ENCODE measurements at regions not wholly inside any gene's neighbourhood (a gene's known extent, or its start where the extent isn't known, plus 50 kb on each side); places are given as distances from the start of the nearest gene placed in this dataset.
"Not testable (repeated sequence)": the region's sequence is repeated elsewhere in the genome, so short reads cannot be mapped to it uniquely, and the experiment has no call there.

- no peak for TF ChIP-seq CTCF (IDR thresholded peaks at IDR 0.05; ENCODE audit: low read depth, low read length)
- H3K4me3 ChIP-seq (ENCODE audit: low read depth, low read length): no peak overlapping the region
Observed at GRCh38 chrX:138875472-138875871, 164.0 kb upstream of the FGF13 start.

DNA sequence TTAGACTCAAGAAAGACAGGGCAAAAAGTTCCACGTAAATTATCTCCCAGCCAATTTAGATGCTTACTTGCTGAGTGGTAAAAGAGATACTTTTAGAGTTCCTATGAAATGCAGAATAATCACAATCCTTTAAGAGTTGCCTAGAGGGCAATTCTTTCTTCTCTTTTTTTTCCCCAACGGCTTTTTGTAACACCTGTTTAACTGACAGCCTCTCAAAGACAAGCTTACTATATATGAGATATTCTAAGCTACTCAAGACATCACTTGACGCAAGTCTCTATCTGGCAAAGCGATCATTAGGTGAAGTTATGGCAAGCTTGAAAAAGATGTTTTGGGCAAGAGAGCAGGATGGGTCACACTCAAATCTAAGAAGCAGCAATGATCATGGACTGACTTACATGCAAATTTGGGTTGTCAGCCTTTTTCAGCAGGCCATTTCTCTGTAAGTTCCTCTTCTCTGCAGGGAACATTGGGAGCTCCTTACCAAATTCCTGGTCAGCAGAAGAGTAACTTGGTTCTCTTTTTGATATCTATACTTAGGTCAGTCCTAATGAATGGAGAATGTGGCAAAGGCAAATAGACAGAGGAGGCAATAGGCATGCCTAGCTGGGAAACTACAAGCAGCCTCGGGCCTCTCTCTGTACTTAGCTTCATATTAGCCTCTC, 162.9 kb upstream of the FGF13 start:
- H3K4me3 ChIP-seq (ENCODE audit: low read depth, low read length): no peak overlapping the region
- no peak for TF ChIP-seq CTCF (IDR thresholded peaks at IDR 0.05; ENCODE audit: low read depth, low read length)

GRCh38 chrX:138873640-138874039, 162.1 kb upstream of the FGF13 start:
- H3K4me3 ChIP-seq (ENCODE audit: low read depth, low read length): not testable (repeated sequence)

GRCh38 chrX:138872537-138872936, 161.0 kb upstream of the FGF13 start:
- H3K4me3 ChIP-seq (ENCODE audit: low read depth, low read length): no peak overlapping the region
- TF ChIP-seq CTCF (IDR thresholded peaks at IDR 0.05; ENCODE audit: low read depth, low read length): no peak

GRCh38 chrX:138871739-138872138, 160.2 kb upstream of the FGF13 start:
- no peak overlapping the region for H3K4me3 ChIP-seq (ENCODE audit: low read depth, low read length)
- no peak for TF ChIP-seq CTCF (IDR thresholded peaks at IDR 0.05; ENCODE audit: low read depth, low read length)

DNA sequence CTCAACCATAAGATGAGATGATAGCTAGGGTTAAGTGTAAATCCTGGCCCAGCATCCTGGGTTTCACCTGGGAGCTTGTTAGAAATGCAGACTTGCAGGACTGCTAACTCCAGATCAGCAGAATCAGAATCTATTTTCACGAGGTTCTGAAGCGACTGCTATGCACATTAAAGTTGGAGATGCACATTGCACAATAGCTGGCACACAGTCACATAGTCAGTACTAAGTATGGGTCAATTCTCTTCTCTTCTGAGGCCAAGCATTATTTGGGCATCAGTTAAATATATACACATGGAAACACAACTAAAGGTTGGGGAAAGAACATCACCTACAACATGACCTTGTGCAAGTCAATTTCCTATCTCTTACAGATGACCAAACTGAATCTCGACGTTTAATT, 155.1 kb upstream of the FGF13 start:
- no peak for TF ChIP-seq CTCF (IDR thresholded peaks at IDR 0.05; ENCODE audit: low read depth, low read length)
- H3K4me3 ChIP-seq (ENCODE audit: low read depth, low read length): no peak overlapping the region

DNA sequence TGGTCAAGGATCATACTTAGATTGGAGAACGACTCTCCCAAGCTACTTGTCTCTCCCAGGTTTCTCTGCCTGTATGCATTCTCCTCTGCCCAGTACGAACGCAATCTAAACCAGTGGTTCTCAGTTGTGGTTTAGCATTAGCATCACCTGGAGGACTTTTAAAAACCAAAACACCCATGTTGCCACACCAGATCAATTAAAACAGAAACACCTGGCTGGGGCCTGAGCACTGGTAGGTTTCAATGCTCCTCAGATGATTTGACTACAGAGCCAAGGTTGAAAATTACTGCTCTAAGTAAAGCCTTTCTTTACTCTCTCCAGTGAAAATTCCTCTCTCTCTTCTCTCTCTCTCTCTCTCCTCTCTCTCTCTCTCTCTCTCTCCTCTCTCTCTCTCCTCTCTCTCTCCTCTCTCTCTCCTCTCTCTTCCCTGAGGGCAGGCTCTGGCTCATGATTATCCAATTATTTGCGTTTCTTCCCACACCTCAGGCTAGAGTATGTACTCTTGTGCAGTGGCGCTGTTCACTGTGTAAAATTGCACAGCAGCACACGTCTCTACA, 153.7 kb upstream of the FGF13 start:
- H3K4me3 ChIP-seq (ENCODE audit: low read depth, low read length): no peak overlapping the region
- no peak for TF ChIP-seq CTCF (IDR thresholded peaks at IDR 0.05; ENCODE audit: low read depth, low read length)

DNA sequence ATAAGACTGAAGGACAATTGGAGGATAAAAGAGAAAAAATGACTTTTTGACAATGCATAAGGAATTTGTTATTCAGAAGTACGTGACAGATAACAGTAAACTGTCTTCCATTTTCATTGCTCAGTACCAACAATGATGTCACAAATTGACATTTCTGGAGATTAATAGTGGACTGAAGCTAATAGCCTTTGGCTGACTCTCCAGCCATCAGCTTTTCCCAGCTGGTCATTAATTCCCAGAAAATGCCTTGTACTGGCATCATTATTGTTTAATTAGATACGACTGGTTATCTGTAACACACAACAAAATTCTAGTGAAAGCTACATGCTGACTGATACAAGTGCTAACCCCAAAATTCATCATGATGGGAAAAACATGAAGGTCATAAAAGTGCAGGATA, 147.9 kb upstream of the FGF13 start:
- H3K4me3 ChIP-seq (ENCODE audit: low read depth, low read length): no peak overlapping the region
- TF ChIP-seq CTCF (IDR thresholded peaks at IDR 0.05; ENCODE audit: low read depth, low read length): no peak

Measured in WI38 (cell line).